Osteoblast (primary cell): ENCODE measurements at regions not wholly inside any gene's neighbourhood (a gene's known extent, or its start where the extent isn't known, plus 50 kb on each side); places are given as distances from the start of the nearest gene placed in this dataset.

Experiments
- DNase-seq: peaks from one replicate; pipeline ENCODE4 v3.0.0; 2011; ENCODE audit warnings: low spot score, mixed read lengths; ENCODE audit not compliant: insufficient read length; ENCODE audit errors: missing footprints
- H2AFZ ChIP-seq: 2 replicates; pipeline ENCODE4 v1.6.0; 2011; ENCODE audit warnings: mild to moderate bottlenecking, low read length
- H3K27ac ChIP-seq: 2 replicates; pipeline ENCODE4 v1.5.1; 2011; ENCODE audit warnings: mild to moderate bottlenecking, low read depth, low read length, moderate library complexity
- H3K27me3 ChIP-seq: 2 replicates; pipeline ENCODE4 v1.6.0; 2012; ENCODE audit warnings: mild to moderate bottlenecking, control low read depth, inconsistent platforms, low read length, moderate library complexity; ENCODE audit not compliant: insufficient read depth
- H3K36me3 ChIP-seq: 2 replicates; pipeline ENCODE4 v1.5.1; 2011; ENCODE audit warnings: mild to moderate bottlenecking, low read length, control low read depth, moderate library complexity; ENCODE audit not compliant: insufficient read depth
- H3K4me1 ChIP-seq: 2 replicates; pipeline ENCODE4 v1.5.1; 2011; ENCODE audit warnings: mild to moderate bottlenecking, low read length, control low read depth, moderate library complexity; ENCODE audit not compliant: insufficient read depth
- H3K4me2 ChIP-seq: 2 replicates; pipeline ENCODE4 v1.6.0; 2011; ENCODE audit warnings: mild to moderate bottlenecking, low read length; ENCODE audit not compliant: insufficient read depth
- H3K4me3 ChIP-seq: fragments of 200-600 bp; sonication (generic); 3 replicates; pipeline ENCODE4 v1.5.1; 2012; ENCODE audit warnings: mild to moderate bottlenecking, low read length, inconsistent platforms; ENCODE audit not compliant: insufficient read depth
- H3K79me2 ChIP-seq: 2 replicates; pipeline ENCODE4 v1.6.0; 2012; ENCODE audit warnings: mild to moderate bottlenecking, low read length, control low read depth, inconsistent platforms; ENCODE audit not compliant: insufficient read depth
- H3K9me3 ChIP-seq: 2 replicates; pipeline ENCODE4 v1.5.1; 2011; ENCODE audit warnings: low read depth, low read length, control low read depth
- H4K20me1 ChIP-seq: 2 replicates; pipeline ENCODE4 v1.6.0; 2012; ENCODE audit warnings: mild to moderate bottlenecking, low read length, control low read depth; ENCODE audit not compliant: insufficient read depth
- CTCF ChIP-seq: IDR thresholded peaks from 2 replicates; pipeline ENCODE4 v1.5.1; 2011; ENCODE audit warnings: mild to moderate bottlenecking, low read depth, low read length, moderate library complexity; ENCODE audit errors: extremely low read depth

- DNase-seq, result peak; percentile 17
- Histone ChIP-seq H3K4me3 (no peak overlapping the region), H2AFZ (peak overlapping the region; percentile 14)
Observed at GRCh38 chr4:119765951-119766350, 137.3 kb upstream of the PDE5A start.

GRCh38 chr4:119765469-119765868, 136.9 kb upstream of the PDE5A start:
- H3K79me2 ChIP-seq, result no peaks in the 10 kb centered on the region
- no peak for DNase-seq
- no peak overlapping the region for H3K4me2 ChIP-seq
- TF ChIP-seq CTCF, result no peak
- peaks cover 6% of the 10 kb centered on the region for H3K4me1 ChIP-seq
- no peak overlapping the region for H3K4me3 ChIP-seq
- H3K27me3 ChIP-seq, result no peaks in the 10 kb centered on the region
- no peaks in the 10 kb centered on the region for H4K20me1 ChIP-seq
- H3K36me3 ChIP-seq, result no peaks in the 10 kb centered on the region
- no peak overlapping the region for H2AFZ ChIP-seq
- H3K9me3 ChIP-seq, result no peaks in the 10 kb centered on the region
- H3K27ac ChIP-seq, result no peak overlapping the region

More at GRCh38 chr4:119765951-119766350, 137.3 kb upstream of the PDE5A start:
- Histone ChIP-seq H3K36me3 (no peaks in the 10 kb centered on the region), H3K79me2 (no peaks in the 10 kb centered on the region), H3K4me2 (no peak overlapping the region), H3K27me3 (no peaks in the 10 kb centered on the region), H4K20me1 (no peaks in the 10 kb centered on the region), H3K27ac (no peak overlapping the region), H3K9me3 (no peaks in the 10 kb centered on the region), H3K4me1 (peaks cover 6% of the 10 kb centered on the region)
- TF ChIP-seq CTCF, result no peak

- Histone ChIP-seq H4K20me1 (no peaks in the 10 kb centered on the region), H3K4me3 (no peak overlapping the region), H3K27me3 (no peaks in the 10 kb centered on the region), H3K4me1 (no peaks in the 10 kb centered on the region), H3K9me3 (no peaks in the 10 kb centered on the region), H3K27ac (no peak overlapping the region), H3K79me2 (no peaks in the 10 kb centered on the region), H2AFZ (no peak overlapping the region), H3K4me2 (no peak overlapping the region), H3K36me3 (no peaks in the 10 kb centered on the region)
- no peak for TF ChIP-seq CTCF
- DNase-seq, result no peak
Observed at GRCh38 chr4:119763386-119763785, 134.8 kb upstream of the PDE5A start.

GRCh38 chr4:119755599-119755998, 127.0 kb upstream of the PDE5A start:
- Histone ChIP-seq H4K20me1 (no peaks in the 10 kb centered on the region), H3K36me3 (no peaks in the 10 kb centered on the region), H3K4me2 (no peak overlapping the region), H3K4me1 (peaks cover 6% of the 10 kb centered on the region), H3K4me3 (no peak overlapping the region), H2AFZ (no peak overlapping the region), H3K27ac (no peak overlapping the region), H3K27me3 (no peaks in the 10 kb centered on the region), H3K79me2 (no peaks in the 10 kb centered on the region), H3K9me3 (no peaks in the 10 kb centered on the region)
- DNase-seq, result no peak
- no peak for TF ChIP-seq CTCF
